Activated T-cell treated with anti-CD3 and anti-CD28 coated beads, Interleukin-2, amount 50 U/mL, for 4 hours (primary cell): ENCODE measurements at regions not wholly inside any gene's neighbourhood (a gene's known extent, or its start where the extent isn't known, plus 50 kb on each side); places are given as distances from the start of the nearest gene placed in this dataset.

Experiments used
- ATAC-seq, 2 donors: fragments of 200-7000 bp; cut with Tn5 transposase; one replicate each; pipeline ENCODE4 v1.10.0; 2021
- DNase-seq: peaks from one replicate; pipeline ENCODE4 v3.0.0-alpha.2; 2020
- H3K27me3 Mint-ChIP-seq: one replicate; pipeline ENCODE4 v1.8.0; 2021; ENCODE audit warnings: low read depth, mixed read lengths
- H3K36me3 Mint-ChIP-seq: one replicate; pipeline ENCODE4 v1.8.0; 2022; ENCODE audit warnings: mixed read lengths; ENCODE audit not compliant: insufficient read depth
- H3K4me1 Mint-ChIP-seq: one replicate; pipeline ENCODE4 v1.8.0; 2021; ENCODE audit warnings: low read depth, mixed read lengths
- H3K4me3 Mint-ChIP-seq: one replicate; pipeline ENCODE4 v1.8.0; 2021; ENCODE audit warnings: mild to moderate bottlenecking, moderate library complexity, mixed read lengths
- H3K9me3 Mint-ChIP-seq: one replicate; pipeline ENCODE4 v1.8.0; 2021; ENCODE audit warnings: mixed read lengths

DNA sequence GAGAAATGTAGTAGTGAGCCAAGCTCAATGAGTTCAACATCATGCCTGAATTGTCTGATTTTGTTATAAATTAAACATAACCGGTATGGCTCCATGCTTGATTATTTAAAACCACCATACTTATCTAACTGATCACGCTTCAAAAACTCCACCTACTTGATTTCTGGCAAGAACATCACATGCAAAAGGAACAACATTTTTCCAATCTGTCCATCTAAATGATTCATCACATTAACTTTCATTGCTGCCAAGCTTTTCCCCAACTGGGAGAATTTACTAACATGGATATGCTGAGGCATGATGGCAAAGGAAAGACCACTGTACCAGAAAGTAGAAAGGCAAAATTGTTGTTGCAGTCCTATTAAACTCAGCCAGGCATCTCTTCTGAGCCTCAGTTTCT lies 286.8 kb downstream of the TRIB2 start:
- DNase-seq = no peak
- no peak for ATAC-seq
- H3K9me3 Mint-ChIP-seq = no peaks in the 10 kb centered on the region
- H3K36me3 Mint-ChIP-seq = no peaks in the 10 kb centered on the region
- H3K4me3 Mint-ChIP-seq = no peak overlapping the region
- H3K27me3 Mint-ChIP-seq = no peaks in the 10 kb centered on the region
- H3K4me1 Mint-ChIP-seq = peaks cover 5% of the 10 kb centered on the region

DNA sequence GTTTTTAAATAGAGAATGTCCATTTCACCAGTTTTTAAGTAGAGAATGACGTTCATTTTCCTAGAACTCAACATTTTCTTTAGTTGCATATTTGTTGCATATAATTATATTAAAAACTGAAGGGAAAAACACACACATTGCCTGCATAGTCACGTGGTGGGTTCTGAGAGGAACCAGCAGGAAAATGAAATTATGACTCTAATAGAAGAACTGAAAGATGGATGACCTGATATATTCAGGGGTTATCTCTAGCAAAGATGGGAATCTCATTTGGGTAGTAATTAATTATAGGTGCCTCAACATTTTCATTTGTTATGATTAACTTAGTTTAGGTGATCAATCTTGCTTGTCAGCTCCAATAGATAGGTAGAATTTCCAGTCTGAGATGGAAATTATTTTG lies 288.3 kb downstream of the TRIB2 start:
- no peaks in the 10 kb centered on the region for H3K27me3 Mint-ChIP-seq
- H3K36me3 Mint-ChIP-seq = no peaks in the 10 kb centered on the region
- no peak overlapping the region for H3K4me3 Mint-ChIP-seq
- H3K9me3 Mint-ChIP-seq = no peaks in the 10 kb centered on the region
- ATAC-seq (no peak), DNase-seq (no peak)
- peaks cover 5% of the 10 kb centered on the region for H3K4me1 Mint-ChIP-seq

DNA sequence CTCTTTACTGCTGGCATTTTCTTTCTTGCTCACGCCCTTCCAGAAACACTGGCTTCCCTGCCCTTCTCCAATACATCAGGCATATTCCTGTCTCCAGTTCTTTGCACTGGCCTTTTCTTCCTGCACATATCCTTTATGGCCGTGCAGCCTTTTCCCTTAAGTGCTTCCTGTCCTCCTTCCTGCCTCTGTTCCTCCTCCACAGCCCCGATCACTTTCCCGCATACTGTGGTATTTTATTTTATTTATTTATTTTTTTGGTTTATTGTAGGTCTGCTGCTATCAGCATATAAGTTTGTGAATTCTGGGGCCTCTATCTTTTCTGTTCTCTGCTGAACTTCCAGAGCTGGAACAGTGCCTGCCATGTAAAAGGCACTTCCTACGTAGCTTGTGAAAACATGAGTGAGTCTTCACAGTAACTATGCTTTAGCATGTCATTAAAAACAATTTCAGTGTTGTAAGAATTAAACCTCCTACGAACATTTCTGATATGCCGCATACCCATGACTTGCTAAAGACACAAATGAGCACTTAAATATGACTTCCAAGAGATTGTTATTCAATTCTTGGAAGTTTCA lies 289.1 kb downstream of the TRIB2 start:
- Mint-ChIP-seq H3K4me1 (peaks cover 5% of the 10 kb centered on the region), H3K9me3 (no peaks in the 10 kb centered on the region), H3K4me3 (no peak overlapping the region), H3K27me3 (peaks cover 5% of the 10 kb centered on the region), H3K36me3 (no peaks in the 10 kb centered on the region)
- no peak for ATAC-seq
- DNase-seq = no peak

DNA sequence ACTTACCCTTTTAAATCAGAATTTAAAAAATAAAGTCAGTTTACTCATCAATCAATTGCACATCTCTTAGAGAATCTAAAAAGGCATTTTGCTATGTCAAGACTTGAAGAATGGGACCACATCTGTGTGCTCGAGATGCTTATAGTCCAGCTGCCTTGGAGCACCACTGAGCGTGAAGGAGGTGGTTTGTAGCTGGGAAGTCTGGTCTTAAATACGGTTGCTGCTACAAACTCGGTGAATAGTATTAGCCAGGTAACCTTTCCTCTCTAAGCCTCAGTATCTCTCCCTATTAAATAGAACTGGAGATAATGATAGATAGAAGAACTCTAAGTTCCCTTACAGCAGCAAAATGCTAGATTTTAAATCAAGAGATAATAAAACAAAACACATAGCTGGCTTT lies 289.7 kb downstream of the TRIB2 start:
- Mint-ChIP-seq H3K4me1 (peaks cover 5% of the 10 kb centered on the region), H3K36me3 (no peaks in the 10 kb centered on the region), H3K27me3 (peaks cover 5% of the 10 kb centered on the region), H3K9me3 (no peaks in the 10 kb centered on the region), H3K4me3 (no peak overlapping the region)
- ATAC-seq = no peak
- no peak for DNase-seq

DNA sequence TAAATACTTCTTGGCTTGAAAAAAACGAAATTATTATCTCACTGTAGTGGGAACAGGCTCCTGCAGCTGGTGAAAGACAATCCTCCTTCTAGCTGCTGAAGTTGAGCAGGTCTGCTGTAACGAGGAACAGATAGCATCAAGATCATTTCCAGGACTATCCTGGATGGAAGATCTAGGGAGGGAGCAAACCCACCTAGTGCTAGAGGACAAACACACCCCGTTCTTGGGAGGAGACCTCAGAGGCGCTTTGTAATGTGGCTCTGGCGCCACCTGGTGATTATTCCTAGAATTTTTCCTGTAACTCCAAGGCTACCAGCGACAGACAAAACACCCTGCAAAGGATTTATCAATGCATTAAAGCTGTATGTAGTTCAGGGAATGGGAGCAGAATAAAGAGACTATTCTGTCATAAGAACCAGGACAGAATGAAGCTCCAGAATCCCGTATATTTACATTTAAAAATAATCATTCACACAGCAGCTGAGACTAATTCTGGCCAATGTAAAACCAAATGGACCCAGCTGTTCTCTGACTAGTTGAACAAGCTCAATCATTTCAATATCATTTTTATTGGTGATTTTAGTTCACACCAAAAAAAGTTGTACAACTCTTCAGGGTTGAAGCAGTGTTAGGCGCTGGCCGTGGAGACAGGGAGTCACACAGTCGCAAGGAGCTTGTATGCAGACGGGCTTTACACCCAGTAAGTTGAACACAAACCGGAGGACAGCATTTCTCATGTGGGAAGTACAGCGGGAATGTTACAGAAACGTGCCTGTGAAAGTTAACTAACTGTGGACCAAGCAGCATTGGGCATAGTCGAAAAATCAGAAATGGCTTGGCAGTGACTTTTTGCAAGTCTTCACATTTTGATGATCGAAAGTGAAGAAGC lies 290.3 kb downstream of the TRIB2 start:
- H3K36me3 Mint-ChIP-seq = no peaks in the 10 kb centered on the region
- peaks cover 3% of the 10 kb centered on the region for H3K4me1 Mint-ChIP-seq
- peaks cover 9% of the 10 kb centered on the region for H3K27me3 Mint-ChIP-seq
- no peaks in the 10 kb centered on the region for H3K9me3 Mint-ChIP-seq
- DNase-seq = peak; percentile 56
- ATAC-seq = peak; percentile 80 to 82
- no peak overlapping the region for H3K4me3 Mint-ChIP-seq

DNA sequence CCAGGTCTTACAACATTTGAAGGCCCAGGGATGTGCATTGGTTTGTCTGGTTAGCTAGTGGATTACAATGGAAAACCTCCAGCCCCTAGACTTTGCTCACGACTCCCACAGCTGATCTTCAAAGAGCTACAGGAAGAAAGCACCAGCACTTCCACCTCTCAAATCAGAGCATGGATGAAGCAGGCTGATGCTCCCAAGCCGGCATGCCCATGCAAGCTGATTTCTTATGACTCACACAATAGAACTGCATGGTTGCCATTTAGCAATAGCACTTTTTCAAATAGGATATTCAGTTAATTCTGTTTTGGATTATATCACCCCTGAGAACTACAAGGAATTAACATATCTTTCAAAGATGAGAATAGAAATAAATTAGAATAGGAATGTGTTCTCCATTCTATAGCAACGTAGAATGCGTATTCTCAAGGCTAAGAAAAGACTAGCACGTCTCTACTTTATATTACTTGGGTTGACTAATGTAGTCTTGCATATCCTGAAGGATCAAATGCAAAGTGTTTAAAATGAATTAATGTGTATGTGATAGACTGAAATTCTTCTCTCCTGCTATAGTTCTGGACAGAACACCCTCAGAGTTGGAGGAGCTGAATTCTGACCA lies 292.4 kb downstream of the TRIB2 start:
- Mint-ChIP-seq H3K4me1 (peaks cover 3% of the 10 kb centered on the region), H3K4me3 (no peak overlapping the region), H3K27me3 (peaks cover 24% of the 10 kb centered on the region), H3K9me3 (no peaks in the 10 kb centered on the region), H3K36me3 (no peaks in the 10 kb centered on the region)
- DNase-seq (no peak), ATAC-seq (no peak)

DNA sequence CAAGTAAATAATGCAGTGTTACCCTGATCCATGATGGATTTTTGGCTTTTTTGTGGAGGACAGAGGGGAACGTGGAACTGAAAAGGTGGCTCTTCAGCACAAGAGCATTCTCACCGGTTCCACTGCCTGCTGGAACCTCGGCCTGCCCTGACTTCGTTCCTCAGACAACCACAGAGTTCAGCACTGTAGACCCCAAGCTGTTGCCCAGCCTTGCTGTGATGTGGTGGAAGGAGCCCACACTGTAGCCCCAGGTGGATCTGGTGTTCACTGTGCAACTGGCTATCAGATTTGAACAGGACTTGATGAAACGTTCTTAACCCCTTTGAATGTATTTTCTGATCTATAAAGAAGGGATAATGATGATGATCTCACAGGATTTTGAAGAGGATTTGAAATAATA lies 293.5 kb downstream of the TRIB2 start:
- H3K9me3 Mint-ChIP-seq = no peaks in the 10 kb centered on the region
- no peak for ATAC-seq
- no peak overlapping the region for H3K4me3 Mint-ChIP-seq
- no peak for DNase-seq
- H3K4me1 Mint-ChIP-seq = peaks cover 3% of the 10 kb centered on the region
- peaks cover 32% of the 10 kb centered on the region for H3K27me3 Mint-ChIP-seq
- H3K36me3 Mint-ChIP-seq = no peaks in the 10 kb centered on the region

DNA sequence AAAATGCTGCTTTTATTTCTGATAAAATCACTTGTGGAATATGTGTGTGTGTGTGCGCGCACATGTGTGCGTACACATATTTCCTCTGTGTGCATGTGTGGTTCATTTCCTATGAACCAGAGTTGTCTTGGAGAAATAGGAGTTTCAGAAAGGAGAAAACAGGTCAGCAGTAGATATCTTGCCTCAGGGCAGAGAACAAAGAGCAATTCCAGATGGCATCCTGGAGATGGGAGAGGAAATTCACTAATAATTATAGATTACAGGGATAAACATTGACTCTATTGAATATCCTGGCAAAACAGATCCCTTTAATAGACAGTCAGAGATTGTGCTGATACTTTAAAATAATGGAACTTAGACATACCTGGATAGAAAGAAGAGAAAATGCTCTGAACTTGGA lies 298.0 kb downstream of the TRIB2 start:
- Mint-ChIP-seq H3K27me3 (peaks cover 44% of the 10 kb centered on the region), H3K36me3 (no peaks in the 10 kb centered on the region), H3K4me1 (no peaks in the 10 kb centered on the region)

DNA sequence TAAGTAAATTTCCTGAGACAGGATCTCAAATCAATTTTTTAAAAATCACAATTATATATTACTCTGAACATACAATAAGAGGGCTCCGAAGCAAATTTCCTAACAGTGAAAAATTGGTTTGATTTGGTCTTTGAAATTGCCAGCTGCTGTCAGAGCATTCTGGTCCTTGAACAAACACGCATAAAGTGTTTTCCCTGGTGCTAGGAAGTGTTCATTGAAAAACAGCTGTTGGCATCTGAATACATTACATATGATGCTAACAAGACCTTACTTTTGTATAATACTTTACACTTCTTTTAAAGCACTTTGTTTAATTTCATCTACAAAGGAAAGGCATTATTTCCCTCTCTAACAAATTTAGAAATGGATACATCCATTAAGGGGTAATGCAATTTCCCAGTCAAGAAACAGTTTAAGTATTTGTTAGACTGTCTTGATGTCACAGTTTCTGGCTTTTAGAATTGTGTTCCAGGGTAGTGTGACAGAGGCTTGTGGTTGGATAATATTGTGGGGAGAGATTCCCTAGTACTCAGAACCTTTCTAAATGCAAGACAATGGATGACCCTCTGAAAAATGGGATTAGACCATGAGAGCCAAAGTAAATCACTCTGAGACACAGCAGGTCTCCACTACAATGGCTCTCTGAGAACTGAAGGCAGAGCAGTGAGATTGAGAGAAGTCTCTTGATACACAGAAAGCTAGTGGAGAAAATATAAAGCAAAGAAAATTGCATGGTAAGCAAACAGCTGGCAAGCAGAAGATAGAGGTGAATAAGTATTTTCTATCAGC lies 299.0 kb downstream of the TRIB2 start:
- H3K27me3 Mint-ChIP-seq = peaks cover 41% of the 10 kb centered on the region
- H3K36me3 Mint-ChIP-seq = no peaks in the 10 kb centered on the region
- DNase-seq (no peak), ATAC-seq (no peak)
- H3K9me3 Mint-ChIP-seq = no peaks in the 10 kb centered on the region
- H3K4me1 Mint-ChIP-seq = no peaks in the 10 kb centered on the region
- no peak overlapping the region for H3K4me3 Mint-ChIP-seq

More for the DNA sequence above, 298.0 kb downstream of the TRIB2 start:
- Mint-ChIP-seq H3K4me3 (no peak overlapping the region), H3K9me3 (no peaks in the 10 kb centered on the region)
- ATAC-seq (no peak), DNase-seq (no peak)

DNA sequence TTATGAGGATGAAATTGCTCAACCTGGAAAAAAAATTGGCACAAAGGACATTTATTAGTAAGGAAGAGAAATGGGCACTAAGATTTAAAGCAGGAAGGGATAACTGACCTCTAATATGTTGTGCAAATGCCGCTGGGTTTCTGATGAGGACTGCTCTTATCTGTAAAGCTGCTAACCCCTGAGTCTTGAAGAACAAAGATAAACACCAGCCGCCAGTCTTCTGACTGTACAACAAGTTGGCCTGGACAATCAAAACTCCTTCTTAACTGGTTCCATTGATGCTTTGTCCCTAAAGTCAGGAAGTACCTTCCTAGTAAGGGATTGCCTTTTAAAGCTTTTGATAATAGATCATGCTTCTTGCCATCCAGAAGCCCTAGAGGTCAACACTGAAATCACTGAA lies 301.8 kb downstream of the TRIB2 start:
- Mint-ChIP-seq H3K36me3 (no peaks in the 10 kb centered on the region), H3K4me3 (no peak overlapping the region), H3K4me1 (no peaks in the 10 kb centered on the region), H3K27me3 (peaks cover 30% of the 10 kb centered on the region), H3K9me3 (no peaks in the 10 kb centered on the region)
- ATAC-seq (no peak), DNase-seq (no peak)

DNA sequence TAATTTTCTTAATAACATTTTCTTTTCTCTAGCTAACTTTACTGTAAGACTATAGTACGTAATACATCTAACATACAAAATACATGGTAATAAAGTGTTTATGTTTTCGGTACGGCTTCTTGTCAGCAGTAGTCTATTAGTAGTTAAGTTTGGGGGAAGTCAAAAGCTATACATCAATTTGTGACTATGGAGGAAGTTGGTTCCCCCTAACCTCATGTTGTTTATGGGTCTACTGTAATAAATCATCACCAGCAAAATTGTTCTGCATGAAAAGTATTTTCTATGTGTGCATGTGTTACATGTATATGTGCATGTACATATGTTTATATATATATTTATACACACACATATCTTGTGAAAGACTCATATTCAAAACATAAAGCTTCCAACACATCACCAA lies 303.0 kb downstream of the TRIB2 start:
- H3K27me3 Mint-ChIP-seq = peaks cover 20% of the 10 kb centered on the region
- H3K4me1 Mint-ChIP-seq = no peaks in the 10 kb centered on the region
- no peaks in the 10 kb centered on the region for H3K9me3 Mint-ChIP-seq
- no peaks in the 10 kb centered on the region for H3K36me3 Mint-ChIP-seq
- ATAC-seq (no peak), DNase-seq (no peak)
- H3K4me3 Mint-ChIP-seq = no peak overlapping the region

DNA sequence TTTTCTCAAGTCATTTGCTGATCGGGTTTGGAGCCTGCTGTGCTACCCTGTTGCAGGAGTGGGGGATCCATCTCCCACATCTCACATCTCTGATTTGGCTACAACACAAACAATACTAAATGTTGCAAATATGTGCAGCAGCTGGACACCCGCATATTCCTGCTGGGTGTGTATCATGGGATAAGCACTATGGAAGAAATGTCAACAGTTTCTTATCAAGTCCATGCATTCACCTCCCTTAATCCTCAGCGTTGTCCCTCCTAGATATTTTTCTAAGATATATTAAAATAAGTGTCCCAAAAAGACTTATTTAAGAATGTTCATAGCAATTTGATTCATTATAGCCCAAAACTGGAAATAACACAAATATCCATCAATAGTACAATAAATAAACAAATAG lies 303.7 kb downstream of the TRIB2 start:
- no peak overlapping the region for H3K4me3 Mint-ChIP-seq
- DNase-seq = no peak
- no peaks in the 10 kb centered on the region for H3K4me1 Mint-ChIP-seq
- no peaks in the 10 kb centered on the region for H3K9me3 Mint-ChIP-seq
- H3K27me3 Mint-ChIP-seq = peaks cover 20% of the 10 kb centered on the region
- no peaks in the 10 kb centered on the region for H3K36me3 Mint-ChIP-seq
- no peak for ATAC-seq

DNA sequence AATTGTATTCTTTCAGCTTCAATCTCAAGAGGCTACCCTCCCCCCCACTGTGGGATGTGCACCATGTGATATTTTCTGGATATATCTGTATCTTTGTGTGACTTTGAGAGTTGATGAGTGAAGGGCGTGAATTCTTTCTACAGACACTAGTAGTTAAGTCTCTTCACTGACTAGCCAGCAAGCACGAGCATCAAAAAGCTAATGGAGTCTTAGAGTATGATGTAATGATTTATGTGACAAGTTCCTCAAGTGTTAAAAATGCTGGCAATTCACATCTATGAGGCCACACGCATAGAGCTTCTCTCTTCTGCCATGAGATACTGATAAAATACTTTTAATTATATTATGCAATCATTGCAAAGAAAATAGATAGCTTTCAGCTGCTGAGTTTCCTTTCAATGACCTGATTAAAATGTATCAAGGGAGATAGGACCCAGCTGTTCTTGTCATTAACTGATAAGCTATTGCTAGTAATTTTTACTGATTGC lies 304.8 kb downstream of the TRIB2 start:
- no peak overlapping the region for H3K4me3 Mint-ChIP-seq
- H3K4me1 Mint-ChIP-seq = no peaks in the 10 kb centered on the region
- peaks cover 17% of the 10 kb centered on the region for H3K27me3 Mint-ChIP-seq
- H3K9me3 Mint-ChIP-seq = no peaks in the 10 kb centered on the region
- no peaks in the 10 kb centered on the region for H3K36me3 Mint-ChIP-seq
- no peak for ATAC-seq
- no peak for DNase-seq

DNA sequence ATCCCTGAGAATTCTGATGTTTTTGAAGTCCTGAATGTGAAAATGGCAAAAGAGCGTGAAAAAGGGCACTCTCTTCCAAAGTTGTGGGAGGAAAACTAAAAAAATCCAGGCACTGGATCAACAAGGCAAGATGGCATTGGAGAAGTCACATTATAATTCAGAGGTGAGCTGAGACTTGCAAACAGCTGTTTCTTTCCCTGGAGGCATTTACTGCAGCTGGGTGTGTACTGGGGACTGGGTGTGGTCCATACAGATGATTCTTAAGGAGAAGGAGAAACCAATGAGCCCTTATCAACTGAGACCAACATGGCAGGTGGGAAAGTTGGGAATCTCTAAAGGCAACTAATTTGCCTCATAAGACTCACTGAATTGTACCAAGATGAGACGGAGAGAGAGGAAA lies 313.9 kb downstream of the TRIB2 start:
- Mint-ChIP-seq H3K4me3 (no peak overlapping the region), H3K4me1 (no peaks in the 10 kb centered on the region), H3K9me3 (peaks cover 3% of the 10 kb centered on the region), H3K27me3 (peaks cover 3% of the 10 kb centered on the region), H3K36me3 (no peaks in the 10 kb centered on the region)
- DNase-seq (no peak), ATAC-seq (no peak)
